Esophagus squamous epithelium (tissue), 4 donors: ENCODE measurements at regions not wholly inside any gene's neighbourhood (a gene's known extent, or its start where the extent isn't known, plus 50 kb on each side); places are given as distances from the start of the nearest gene placed in this dataset.

Experiments
- POLR2A ChIP-seq, 4 donors: fragments of 450-650 bp; IDR thresholded peaks; one replicate each; pipeline ENCODE4 v1.6.1; 2017; ENCODE audit warnings: antibody characterized with exemption in 4 of 4, mild to moderate bottlenecking in 4 of 4, moderate library complexity in 3 of 4
- TF ChIP-seq, protein P1 (sequence below), 6 experiments: fragments of 450-650 bp in 4 of 6; fragments of 200-600 bp in 2 of 6; sonication (generic) in 2 of 6; IDR thresholded peaks; one replicate each; pipeline ENCODE4 v1.5.1; 2016 to 2019; ENCODE audit warnings: antibody characterized with exemption in 6 of 6, mild to moderate bottlenecking in 4 of 6, moderate library complexity in 4 of 6

DNA sequence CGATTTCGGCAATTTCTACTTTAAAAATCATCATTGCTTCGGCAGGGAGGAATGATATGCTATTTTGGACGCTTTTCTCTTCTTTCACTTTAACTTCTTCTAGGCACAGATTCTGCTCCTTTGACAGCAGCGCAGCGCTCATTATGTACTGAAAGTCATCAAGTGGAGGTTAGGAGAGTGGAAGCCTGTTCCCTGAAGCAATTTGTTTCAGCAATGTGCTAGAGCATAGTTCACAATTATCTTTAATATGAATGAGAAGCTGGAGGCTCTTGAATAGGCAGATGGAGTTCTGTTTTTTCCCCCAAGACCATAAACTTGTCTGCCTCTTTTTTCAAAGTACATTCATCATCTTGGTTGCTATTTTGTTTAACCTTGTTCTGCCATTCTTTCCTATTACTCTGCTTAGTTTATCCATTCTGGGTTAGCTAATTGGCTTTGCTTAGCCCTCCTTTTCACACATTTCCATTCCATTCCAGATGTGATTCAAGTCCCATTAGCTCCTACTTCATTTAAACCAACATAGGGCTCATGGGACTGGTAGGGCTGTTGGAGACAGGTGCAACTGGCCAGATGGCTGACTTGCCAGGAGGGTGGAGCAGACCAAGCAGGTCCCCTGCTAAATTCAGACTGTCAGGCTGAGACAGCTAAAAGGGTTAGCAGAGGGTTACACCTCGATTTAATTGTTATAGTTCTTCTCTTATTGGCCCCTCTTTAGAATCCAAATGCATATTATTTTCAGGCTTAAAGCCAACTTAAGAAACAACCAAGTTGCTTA, 534.7 kb upstream of the CBLB start:
- TF ChIP-seq, protein P1, sequence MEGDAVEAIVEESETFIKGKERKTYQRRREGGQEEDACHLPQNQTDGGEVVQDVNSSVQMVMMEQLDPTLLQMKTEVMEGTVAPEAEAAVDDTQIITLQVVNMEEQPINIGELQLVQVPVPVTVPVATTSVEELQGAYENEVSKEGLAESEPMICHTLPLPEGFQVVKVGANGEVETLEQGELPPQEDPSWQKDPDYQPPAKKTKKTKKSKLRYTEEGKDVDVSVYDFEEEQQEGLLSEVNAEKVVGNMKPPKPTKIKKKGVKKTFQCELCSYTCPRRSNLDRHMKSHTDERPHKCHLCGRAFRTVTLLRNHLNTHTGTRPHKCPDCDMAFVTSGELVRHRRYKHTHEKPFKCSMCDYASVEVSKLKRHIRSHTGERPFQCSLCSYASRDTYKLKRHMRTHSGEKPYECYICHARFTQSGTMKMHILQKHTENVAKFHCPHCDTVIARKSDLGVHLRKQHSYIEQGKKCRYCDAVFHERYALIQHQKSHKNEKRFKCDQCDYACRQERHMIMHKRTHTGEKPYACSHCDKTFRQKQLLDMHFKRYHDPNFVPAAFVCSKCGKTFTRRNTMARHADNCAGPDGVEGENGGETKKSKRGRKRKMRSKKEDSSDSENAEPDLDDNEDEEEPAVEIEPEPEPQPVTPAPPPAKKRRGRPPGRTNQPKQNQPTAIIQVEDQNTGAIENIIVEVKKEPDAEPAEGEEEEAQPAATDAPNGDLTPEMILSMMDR (IDR thresholded peaks at IDR 0.05), result no peak
- TF ChIP-seq POLR2A (IDR thresholded peaks at IDR 0.05), result no peak
